HG02852 (cell line): ENCODE measurements at regions not wholly inside any gene's neighbourhood (a gene's known extent, or its start where the extent isn't known, plus 50 kb on each side); places are given as distances from the start of the nearest gene placed in this dataset.
"Not testable (repeated sequence)": the region's sequence is repeated elsewhere in the genome, so short reads cannot be mapped to it uniquely, and the experiment has no call there.

Experiments
- ATAC-seq: cut with Tn5 transposase; IDR thresholded peaks from one replicate; pipeline ENCODE4 v1.9.1; 2021; ENCODE audit warnings: mild to moderate bottlenecking, moderate library complexity; ENCODE audit not compliant: unreplicated experiment

DNA sequence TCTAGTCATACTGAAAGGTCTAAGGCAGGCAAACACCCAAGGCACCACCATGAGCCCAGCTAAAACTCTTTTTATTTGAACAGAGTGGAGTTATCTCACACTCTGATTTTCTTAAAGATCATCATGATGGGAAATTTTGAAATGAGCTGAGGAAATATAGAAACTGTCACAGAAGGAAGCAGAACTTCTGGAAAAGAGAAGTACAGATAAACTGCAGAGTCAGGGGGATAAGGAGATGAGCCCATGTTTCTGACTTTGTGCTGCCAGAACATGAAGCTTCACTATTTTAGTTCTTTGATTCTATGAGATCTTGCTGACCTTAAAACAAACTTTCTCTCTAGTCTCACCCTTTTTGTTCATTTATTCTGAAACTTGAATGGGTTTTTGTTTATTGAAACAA is 406.5 kb upstream of the EDIL3 start:
- no peak for ATAC-seq

DNA sequence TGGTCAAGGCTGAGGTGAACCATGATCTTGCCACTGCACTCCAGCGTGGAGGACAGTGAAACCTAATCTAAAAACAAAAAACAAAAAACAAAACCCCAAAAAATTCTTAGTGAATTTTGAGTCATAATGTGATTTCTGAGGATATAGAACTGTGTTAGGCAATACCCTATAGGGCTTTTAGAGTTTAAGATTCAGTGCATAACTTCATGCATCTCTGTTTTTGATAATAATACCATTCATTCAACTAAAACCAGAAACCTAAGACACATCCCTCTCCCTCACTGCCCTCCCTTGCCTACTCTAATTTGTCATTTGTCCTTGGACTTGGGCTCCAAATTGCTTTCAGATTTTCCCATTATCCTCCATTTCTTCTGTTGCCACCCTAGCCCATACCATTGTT is 405.7 kb upstream of the EDIL3 start:
- no peak for ATAC-seq

DNA sequence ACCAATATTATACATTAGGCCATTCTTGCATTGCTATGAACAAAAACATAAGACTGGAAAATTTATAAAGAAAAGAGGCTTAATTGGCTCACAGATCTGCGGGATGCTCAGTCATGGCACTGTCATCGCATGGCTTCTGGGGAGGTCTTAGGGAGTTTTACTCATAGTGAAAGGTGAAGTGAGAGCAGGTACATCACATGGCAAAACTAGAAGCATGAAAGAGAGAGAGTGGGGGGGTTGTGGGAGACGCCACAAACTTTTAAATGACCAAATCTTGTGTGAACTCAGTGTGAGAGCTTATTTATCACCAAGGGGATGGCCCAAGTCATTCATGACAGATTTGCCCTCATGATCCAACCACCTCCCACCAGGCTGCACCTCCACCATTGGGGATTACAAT is 398.3 kb upstream of the EDIL3 start:
- peak; percentile 62 for ATAC-seq

DNA sequence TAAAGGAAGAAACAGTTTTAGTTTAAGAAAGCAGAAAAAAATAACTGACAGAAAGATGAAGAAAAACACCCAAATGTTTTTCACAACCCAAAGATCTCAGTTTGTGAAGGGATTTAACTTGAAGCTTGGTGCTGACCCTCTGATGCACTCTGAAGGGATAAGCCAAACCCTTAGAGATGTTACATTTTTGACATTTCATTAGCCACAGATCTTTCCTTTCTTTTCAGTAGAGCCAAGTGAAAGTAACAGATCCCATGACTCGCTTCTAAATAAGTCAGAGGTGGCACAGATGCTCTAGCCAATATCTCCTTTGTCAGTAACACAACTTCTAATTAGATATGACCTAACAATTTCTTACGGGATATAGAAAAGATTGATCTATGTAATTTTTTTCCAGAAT is 394.5 kb upstream of the EDIL3 start:
- no peak for ATAC-seq

DNA sequence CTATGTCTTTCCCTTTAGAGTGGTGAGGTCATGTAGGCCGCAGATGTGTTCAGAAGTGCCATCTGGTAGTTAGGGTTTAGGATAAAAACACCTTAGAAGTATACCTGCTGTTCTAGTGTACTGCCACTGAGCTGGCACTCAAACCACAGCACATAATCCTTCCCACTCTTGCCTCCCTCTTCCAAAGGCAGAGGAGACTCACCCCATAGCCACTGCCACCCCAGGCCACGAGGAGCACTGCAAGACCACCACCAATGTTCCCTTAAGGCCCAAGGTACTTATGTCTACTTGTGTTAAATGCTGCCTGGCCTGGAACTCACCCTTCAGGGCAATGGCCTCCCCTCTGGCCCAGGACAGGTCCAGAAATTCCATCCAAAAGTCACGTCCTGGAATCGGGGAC is 379.5 kb upstream of the EDIL3 start:
- ATAC-seq = no peak

DNA sequence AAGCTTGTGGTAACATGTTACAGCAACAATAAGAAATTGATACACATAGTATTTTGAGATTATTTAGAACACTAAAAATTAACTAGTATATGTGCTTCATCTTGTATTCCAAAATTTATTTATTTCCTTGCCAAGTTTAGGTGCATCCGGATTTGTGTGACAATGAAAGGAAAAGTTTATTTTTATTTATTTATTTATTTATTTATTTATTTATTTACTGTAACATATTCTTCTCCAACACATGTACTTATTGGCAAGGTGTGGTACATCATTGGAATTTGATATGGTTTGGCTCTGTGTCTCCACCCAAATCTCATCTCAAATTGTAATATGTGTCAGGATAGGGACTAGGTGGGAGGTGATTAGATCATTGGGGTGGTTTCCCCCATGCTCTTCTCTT is 373.3 kb upstream of the EDIL3 start:
- no peak for ATAC-seq

DNA sequence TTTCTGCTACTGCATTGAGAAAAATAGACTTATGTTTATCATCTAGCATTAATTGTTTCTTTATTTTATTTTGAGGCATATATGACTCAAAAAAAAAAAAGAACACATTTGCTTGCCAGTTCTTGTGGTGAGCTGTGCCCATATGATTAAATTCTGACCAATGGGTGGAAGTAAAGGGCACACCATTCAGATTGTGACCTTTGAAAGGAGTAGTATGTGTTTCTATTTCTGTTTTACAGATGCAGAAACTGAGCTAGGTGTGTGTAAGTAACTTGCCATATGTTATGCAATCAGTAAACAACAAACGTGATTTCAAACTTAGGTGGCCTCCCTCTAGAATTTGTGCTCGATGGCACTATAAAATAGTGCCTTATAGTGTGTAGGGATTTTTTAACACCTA is 368.1 kb upstream of the EDIL3 start:
- no peak for ATAC-seq

DNA sequence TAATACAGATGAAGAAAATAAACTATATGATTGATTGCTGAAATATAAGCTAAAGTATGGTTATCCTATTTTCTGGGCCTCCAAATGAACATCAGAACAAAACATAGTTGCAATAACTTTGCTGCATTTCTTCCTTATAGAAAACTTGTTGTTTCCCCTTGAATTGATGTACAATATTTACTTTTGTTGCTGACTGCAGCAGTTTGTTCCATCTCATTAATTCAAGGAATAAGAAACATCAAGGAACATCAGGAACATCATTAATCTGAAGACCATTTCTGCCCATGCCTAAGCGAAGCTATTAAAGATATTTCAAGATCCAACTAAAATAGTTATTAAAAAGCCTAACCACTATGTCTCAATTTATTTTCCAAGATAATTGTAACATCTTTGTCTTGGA is 363.6 kb upstream of the EDIL3 start:
- no peak for ATAC-seq

DNA sequence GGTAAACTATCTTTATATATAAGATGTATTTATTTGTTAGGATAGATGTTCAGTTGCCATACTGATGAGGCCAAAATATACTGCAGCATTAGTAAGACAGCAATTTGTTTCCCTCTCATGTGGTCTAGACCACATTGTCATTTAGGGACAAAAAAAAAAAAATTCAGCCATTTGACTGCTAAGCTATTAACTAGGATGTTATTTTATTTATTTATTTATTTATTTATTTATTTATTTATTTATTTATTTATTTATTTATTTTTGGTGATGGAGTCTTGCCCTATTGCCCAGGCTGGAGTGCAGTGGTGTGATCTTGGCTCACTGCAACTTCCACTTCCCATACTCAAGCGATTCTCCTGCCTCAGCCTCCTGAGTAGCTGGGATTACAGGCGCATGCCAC is 361.6 kb upstream of the EDIL3 start:
- ATAC-seq = not testable (repeated sequence)

DNA sequence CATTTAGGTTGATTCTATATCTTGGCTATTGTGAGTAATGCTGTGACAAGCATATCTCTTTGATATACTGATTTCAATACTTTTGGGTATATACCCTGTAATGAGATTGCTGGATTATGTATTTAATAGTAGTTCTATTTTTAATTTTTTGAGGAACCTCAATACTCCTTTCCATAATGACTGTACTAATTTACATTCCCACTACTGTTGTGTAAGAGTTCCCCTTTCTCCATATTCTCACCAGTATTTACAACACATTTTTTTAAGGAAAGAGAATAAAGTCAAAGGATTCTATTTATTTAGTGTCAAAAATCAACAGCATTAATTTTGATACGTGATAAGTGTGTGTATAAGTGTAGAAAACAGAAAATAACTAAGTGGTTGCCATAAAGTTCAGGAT is 356.4 kb upstream of the EDIL3 start:
- no peak for ATAC-seq

DNA sequence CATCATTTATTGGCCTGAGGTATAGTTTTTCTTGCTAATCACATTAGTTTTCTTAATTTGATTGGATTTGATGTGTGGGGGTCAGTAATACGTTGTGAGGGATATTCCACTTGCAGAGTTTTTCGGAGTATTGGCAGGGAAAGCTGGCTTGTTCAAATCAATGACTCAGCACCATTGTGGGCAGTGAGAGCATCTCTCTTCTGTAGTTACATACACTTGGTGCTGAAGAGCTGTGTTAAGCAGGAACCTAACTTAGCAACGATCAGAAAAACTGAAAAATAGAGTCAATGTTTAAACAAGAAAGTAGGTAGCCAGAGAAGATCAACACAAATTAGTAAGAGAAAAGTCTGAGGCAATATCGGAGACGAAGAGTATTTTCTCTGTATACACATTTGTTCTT is 344.6 kb upstream of the EDIL3 start:
- ATAC-seq = no peak

DNA sequence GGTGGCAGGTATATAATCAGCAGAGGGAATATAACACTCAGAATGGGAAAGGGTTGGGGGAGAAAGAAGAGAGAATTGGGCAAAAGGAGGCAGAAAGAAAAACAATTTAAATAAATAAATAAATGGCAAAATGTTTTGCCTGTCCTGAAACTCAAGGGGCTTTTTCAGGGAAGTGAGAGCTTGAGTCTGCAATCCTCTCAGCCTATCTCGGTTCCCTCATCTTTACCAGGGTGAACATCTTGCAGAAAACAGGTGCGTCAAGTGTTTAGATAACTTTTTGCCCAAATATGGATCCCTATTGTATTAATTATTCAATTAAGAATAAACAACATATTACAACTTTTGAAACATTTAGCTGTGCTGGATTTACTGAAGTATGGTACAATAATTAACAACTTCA is 343.0 kb upstream of the EDIL3 start:
- no peak for ATAC-seq

DNA sequence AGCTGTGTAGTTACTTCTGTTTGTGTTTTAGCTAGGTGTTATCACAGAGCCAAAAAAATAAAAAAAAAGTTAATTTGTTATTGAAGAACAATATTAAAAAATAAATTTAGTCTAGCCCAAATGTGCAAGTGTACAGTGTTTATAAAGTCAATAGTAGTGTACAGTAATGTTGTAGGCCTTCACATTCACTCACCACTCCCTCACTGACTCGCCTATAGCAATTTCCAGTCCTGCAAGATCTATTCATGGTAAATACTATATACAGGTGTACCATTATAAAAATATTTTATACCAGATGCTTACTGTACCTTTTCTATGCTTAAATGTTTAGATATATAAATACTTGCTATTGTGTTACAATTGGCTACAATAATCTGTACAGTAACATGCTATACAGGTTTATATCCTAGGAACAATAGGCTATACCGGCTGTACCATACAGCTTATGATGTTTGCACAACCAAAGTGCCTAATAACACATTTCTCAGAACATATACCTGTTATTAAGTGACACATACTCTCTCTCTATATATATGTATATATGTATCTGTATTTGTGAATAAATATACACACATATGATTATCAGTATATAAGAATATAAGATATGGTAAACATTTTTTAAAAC is 341.4 kb upstream of the EDIL3 start:
- no peak for ATAC-seq

DNA sequence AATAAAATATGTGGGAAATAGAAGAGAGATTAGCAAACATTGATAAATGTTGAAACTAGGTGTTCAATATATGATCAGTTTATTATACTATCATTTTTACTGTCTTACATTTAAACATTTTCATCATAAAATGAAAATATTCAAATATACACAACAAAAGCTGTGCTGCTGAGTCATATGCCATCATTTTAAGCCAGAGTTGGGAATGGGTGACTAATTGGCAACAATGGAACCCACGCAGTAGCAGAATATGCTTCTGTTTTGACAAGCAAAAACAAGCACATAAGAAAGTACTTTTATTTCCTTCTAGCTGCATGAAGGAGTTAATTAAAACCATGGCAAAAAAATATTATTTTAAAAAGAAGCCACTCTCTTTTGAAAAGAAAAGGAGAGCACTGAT is 340.0 kb upstream of the EDIL3 start:
- ATAC-seq = no peak

DNA sequence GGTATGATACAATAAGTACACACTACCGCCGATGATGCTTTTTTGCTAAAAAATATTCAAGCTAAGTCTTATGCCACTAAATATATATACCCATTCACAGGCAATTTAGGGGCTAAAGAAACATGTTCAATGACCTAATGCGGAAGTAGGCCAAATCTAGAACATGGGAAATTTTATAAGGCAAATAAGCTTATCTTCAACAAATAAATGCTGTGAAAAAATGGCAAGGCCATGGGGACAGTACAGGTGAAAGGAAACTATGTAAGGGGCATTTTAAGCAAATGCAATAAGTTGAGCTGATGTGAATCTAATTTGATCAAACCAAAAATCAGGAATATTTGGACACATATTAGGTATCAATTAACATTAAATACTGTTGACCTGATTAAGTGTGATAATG is 339.5 kb upstream of the EDIL3 start:
- ATAC-seq = no peak

DNA sequence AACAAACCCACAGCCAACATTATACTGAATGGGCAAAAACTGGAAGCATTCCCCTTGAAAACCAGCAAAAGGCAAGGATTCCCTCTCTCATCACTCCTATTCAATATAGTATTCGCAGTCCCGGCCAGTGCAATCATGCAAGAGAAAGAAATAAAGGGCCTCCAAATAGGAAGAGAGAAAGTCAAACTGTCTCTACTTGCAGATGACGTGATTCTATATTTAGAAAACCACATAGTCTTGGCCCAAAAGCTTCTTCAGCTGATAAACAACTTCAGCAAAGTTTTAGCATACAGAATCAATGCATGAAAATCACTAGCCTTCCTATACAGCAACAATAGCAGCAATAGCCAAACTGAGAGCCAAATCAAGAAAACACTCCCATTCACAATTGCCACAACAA is 333.7 kb upstream of the EDIL3 start:
- no peak for ATAC-seq

DNA sequence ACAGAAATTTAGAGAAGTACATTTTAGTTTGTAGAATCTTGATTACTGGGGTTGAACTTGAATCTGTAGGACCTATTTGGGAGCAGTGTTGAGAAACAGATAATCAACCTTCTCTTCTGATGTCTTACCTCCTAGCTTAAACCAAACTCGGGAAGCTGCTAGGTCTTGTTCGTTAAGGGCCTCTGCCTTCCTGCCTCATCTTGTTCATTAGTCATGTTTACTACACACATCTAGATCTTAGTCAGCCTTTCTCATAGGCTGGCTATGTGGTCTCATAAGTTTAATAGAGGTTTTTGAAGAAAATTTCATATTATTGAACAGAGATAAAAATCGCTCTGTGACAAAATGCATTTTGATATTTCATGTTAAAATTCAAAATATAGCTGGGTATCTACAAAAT is 331.0 kb upstream of the EDIL3 start:
- no peak for ATAC-seq

DNA sequence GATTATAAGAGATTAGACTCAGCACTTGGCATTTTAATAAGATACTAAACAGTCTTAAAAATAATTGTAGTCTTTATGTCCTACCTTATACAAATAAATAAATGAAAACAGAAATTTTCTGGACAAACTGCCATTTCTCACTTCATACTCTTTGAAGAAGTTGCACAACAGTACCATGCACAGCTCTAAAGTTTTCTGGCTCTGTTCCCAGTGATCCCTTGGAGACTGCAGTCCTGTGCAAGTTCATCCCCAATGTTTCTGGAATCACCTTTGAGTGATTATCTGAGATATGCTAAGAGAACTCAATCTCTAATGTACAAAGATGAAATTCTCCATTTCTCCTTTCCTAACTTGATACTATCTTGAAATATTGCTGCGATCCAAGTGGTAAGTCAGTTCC is 330.4 kb upstream of the EDIL3 start:
- no peak for ATAC-seq

DNA sequence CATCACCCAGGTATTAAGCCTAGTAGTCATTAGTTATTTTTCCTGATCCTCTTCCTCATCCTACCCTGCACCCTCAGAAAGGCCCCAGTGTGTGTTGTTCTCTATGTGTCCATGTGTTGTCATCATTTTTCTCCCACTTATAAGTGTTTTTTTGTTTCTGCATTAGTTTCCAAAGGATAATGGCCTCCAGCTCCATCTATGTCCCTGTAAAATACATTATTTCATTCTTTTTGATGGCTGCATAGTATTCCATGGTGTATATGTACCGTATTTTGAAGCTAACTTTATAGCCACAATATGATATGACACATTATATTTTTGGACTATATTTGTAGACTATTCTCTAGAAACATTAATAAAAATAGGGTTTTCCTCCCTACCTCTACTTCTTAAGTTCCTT is 324.4 kb upstream of the EDIL3 start:
- no peak for ATAC-seq

DNA sequence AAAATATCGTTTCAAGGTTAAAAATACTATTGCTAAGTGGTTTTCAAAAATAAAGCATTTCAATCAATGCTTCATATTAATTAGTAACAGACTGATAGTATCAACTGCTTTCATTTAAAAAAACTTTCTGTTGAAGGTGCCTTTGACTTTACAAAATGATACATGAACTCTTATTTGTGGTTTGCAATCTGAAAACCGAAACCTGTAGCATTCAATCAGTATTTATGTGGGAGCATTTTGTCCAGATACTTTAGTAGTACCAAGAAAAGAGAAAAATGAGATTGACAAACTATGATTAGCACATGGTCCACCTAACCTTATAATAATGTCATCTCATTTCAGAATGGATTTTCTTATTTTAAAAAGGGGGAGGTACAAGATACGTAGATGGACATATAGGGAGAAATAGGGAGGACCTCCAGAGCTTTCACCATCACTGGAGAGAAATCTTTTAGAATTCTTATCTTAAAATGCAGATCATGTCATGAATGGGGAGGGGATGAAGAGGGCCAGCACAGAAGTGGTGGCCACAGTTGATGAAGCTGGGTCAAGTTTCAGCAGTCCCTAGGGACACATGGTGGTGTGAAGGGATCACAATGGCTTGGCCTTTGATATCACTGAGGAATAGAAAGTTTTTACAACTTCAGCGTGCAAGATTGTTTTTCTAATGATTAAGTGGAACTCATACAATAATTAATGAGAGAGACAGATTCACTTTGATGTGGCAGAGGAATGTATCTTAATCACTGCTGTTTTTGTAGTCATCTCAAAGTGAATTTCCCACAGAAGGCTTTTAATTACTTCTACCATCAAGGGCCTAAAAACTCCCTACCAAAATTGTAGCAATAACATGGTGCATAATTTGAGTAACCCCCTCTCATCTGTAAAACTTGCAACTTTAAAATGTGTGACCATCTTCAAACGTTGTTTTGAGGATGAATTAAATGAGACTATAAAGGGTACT is 322.3 kb upstream of the EDIL3 start:
- no peak for ATAC-seq

DNA sequence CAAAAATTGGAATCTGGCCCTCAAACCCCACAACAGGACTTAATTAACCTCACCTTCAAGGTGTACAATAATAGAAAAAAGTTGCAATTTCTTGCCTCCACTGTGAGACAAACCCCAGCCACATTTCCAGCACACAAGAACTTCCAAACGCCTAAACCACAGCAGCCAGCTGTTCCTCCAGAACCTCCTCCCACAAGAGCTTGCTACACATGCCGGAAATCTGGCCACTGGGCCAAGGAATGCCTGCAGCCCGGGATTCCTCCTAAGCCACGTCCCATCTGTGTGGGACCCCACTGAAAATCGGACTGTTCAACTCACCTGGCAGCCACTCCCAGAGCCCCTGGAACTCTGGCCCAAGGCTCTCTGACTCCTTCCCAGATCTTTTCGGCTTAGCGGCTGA is 315.9 kb upstream of the EDIL3 start:
- ATAC-seq = not testable (repeated sequence)

DNA sequence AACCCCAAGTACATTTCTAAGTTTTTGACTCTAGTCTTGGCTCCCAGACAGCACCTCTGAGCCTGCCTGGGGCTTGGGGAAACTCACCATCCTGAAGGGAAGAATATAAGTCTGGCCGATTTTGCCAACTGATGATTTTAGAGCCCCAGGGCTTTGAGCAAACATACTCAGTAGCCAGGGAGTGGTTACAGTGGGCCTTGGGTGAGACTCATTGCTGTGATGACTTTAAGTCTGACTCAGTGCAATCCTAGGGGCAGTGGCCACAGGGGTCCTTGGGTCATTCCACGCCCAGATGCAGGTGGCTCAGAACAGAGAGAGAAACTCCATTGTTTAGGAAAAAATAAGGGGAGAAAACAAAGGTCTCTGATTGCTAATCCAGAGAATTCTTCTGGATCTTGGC is 312.0 kb upstream of the EDIL3 start:
- no peak for ATAC-seq

DNA sequence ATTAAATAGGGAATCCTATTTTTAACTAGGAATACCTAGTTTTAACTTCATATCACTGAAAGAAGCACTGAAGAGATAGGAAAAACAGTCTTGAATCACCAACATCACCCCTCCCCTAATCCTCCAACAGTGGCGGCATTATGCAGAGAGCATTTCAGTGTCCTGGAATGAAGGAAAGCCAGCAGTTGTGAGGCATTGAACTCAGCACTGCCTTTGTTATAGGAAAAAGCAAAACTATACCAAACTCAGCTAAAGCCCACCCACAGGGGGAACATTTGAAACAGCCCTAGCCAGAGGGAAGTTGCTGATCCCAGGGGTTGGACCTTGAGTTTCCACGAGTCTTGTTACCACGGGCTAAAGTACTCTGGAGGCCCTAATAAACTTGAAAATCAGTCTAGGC is 310.6 kb upstream of the EDIL3 start:
- ATAC-seq = no peak
